LNCaP clone FGC (cell line): ENCODE measurements at regions not wholly inside any gene's neighbourhood (a gene's known extent, or its start where the extent isn't known, plus 50 kb on each side); places are given as distances from the start of the nearest gene placed in this dataset.

Source experiments
- DNase-seq: peaks from one replicate; pipeline ENCODE4 v3.0.0-alpha.2; 2011; ENCODE audit warnings: low read depth
- H3K4me3 ChIP-seq: 2 replicates; pipeline ENCODE4 v1.5.1; 2011; ENCODE audit warnings: mild to moderate bottlenecking, low read depth, low read length, control low read depth
- TF ChIP-seq, protein P1 (sequence below): IDR thresholded peaks from 2 replicates; pipeline ENCODE4 v1.5.1; 2012; ENCODE audit warnings: mild to moderate bottlenecking; ENCODE audit not compliant: control insufficient read depth, insufficient read depth; ENCODE audit errors: extremely low read depth

DNA sequence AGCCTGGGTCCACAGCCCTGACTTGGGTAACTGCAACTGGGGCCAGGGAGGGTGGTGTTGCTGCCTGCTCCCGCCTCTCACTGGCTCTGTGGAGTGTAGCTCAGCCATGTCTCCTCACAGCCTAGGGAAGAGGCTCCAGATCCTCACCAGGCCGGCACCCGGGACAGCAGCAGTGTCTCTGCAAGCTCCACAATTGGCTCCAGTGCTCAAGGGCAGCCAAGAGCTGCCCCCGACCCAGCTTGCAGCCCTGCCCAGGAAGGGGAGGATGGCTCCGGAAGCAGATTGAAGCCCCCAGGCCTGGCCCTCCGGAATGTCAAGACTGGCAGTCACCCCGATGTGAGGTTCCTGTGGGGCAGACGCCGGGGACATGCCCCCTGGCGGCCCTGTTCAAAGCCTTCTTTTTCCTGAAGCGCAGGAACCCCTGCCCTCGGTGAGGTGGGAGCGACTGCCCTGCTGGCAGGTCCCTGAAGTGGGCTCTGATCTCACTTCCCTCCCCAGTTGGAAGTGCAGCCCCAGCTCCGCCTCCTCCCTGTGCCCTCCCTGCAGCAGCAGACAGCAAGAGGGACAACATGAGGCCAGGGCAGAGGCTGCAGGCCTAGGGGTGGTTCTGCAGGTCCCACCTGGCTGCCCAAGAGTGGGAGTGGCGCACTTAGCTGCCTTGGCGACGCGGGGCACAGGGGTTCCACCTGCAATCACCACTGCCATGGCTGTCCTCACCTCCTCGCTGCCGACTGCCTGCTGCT is 816.2 kb upstream of the LUZP2 start:
- DNase-seq: no peak
- TF ChIP-seq, protein P1, sequence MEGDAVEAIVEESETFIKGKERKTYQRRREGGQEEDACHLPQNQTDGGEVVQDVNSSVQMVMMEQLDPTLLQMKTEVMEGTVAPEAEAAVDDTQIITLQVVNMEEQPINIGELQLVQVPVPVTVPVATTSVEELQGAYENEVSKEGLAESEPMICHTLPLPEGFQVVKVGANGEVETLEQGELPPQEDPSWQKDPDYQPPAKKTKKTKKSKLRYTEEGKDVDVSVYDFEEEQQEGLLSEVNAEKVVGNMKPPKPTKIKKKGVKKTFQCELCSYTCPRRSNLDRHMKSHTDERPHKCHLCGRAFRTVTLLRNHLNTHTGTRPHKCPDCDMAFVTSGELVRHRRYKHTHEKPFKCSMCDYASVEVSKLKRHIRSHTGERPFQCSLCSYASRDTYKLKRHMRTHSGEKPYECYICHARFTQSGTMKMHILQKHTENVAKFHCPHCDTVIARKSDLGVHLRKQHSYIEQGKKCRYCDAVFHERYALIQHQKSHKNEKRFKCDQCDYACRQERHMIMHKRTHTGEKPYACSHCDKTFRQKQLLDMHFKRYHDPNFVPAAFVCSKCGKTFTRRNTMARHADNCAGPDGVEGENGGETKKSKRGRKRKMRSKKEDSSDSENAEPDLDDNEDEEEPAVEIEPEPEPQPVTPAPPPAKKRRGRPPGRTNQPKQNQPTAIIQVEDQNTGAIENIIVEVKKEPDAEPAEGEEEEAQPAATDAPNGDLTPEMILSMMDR: no peak

DNA sequence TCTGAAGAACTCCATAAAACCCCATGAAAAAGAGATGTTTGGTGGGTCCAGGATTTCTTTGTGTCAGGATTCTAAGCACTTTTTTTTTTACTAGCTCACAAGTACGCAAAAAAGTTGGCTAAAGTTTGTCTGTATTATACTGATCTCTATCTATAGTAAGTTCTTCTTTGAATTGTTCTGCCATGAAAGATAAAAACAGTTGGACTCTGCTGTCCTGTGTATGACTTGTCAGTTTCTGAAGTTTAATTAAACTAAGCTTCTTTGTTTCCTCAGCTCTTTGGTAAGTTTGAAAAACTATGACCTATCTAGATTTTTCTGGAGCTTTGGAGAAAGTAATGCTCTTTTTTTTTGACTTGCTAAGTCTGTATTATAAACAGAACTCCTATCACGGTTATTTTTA is 812.2 kb upstream of the LUZP2 start:
- TF ChIP-seq, protein P1: no peak
- DNase-seq: no peak
- no peak overlapping the region for H3K4me3 ChIP-seq

More for the DNA sequence above, 816.2 kb upstream of the LUZP2 start:
- H3K4me3 ChIP-seq: no peak overlapping the region

DNA sequence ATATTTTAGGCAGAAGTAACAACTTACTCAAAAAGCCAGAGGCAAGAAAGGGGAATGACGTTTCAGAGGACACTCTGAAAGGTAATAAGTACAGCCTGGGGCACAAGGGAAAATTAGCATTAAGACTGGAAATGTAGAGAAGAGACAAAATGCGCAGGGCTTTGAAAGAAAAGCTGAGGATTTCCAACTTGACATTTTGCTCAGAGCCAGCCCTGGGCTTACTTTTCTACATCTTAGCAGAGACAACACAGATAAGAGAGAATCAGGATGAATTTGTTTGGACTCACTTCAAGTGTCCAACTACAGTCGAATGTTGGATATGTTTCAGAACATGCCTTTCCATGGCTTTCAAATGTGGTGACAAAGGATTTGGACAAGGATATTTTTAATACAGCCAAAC is 808.9 kb upstream of the LUZP2 start:
- H3K4me3 ChIP-seq: no peak overlapping the region
- no peak for DNase-seq
- TF ChIP-seq, protein P1: no peak

DNA sequence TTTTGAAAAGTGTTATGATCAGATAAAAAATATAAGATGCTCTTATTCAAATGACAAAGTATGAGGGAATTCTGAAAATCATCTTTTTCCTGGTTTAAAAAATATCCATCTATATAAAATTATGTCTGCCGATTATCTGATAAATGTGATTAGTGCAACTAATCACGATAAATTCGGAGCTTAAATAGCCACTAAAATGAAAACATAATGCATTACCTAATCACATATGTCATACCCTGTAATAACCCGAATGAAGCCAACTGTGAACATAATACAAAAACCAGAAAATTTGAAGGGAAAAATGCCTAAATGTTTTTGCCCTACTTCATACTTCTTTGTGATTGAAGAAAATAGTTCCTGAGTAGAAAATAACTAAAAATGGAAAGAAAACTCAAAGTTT is 808.4 kb upstream of the LUZP2 start:
- H3K4me3 ChIP-seq: no peak overlapping the region
- TF ChIP-seq, protein P1: no peak
- DNase-seq: no peak

DNA sequence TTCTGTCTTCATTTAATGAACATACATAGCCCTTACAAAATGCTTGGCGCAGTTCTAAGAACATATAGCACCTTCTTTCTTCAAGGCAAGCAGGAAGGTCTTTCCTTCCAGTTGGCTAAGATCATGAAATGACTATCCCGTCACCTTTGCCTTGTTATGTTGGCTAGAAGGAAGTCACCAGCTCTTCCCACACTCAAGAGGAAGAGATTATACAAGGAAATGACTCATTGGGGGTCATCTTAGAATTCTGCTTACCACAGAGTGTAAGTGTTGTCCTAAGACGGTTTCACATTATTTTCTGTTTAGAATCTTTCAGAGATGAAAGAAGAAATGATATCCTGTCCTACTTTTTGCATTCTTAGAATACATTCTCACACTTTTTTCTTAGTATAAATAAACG is 808.0 kb upstream of the LUZP2 start:
- TF ChIP-seq, protein P1: no peak
- DNase-seq: no peak

DNA sequence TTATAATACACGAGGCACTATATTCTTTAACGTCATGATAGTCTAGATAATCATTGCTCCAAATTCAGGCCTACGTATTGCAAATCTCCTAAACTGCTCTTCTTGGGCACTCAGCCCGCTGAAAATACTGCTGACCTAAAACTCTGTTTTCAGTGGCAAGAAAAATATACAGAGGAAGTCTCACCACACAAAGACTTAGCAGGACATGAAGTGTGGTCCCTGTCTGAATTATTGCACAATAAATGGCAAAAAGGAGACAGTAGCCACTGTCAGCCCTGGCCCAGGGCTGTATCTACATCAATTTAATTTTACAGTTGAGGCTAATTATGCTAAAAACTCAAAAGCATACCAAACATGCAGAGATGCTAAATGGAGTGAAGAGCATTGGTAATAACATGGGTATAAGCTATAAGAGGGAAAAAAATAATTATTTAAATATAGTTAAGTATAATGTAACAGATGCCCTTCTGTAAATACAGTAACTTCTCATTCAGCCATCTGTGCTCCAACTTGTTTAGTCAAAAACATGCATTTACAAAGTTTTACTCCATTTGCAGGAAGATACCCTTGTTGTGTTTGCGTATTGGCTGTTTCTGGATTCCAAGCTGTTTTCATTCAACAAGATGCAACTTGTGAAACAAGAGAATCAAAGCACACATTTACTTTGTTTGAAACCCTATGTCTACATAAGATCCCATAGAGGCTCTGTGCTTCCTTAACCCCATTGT is 800.0 kb upstream of the LUZP2 start:
- H3K4me3 ChIP-seq: no peak overlapping the region
- TF ChIP-seq, protein P1: no peak
- no peak for DNase-seq

More for the DNA sequence above, 808.0 kb upstream of the LUZP2 start:
- H3K4me3 ChIP-seq: no peak overlapping the region
